Peyer's patch (tissue), 4 donors: ENCODE measurements at regions not wholly inside any gene's neighbourhood (a gene's known extent, or its start where the extent isn't known, plus 50 kb on each side); places are given as distances from the start of the nearest gene placed in this dataset.

Source experiments
- POLR2A ChIP-seq, 2 donors: fragments of 450-650 bp; IDR thresholded peaks; one replicate each; pipeline ENCODE4 v1.5.1; 2017; ENCODE audit warnings: antibody characterized with exemption in 2 of 2, mild to moderate bottlenecking in 2 of 2, moderate library complexity in 2 of 2
- TF ChIP-seq, protein P1 (sequence below), 6 experiments: fragments of 450-650 bp in 4 of 6; fragments of 200-600 bp in 2 of 6; sonication (generic) in 1 of 6; IDR thresholded peaks; one replicate each; pipeline ENCODE4 v1.5.1; 2017 to 2019; ENCODE audit warnings: antibody characterized with exemption in 6 of 6, mild to moderate bottlenecking in 3 of 6, moderate library complexity in 1 of 6

DNA sequence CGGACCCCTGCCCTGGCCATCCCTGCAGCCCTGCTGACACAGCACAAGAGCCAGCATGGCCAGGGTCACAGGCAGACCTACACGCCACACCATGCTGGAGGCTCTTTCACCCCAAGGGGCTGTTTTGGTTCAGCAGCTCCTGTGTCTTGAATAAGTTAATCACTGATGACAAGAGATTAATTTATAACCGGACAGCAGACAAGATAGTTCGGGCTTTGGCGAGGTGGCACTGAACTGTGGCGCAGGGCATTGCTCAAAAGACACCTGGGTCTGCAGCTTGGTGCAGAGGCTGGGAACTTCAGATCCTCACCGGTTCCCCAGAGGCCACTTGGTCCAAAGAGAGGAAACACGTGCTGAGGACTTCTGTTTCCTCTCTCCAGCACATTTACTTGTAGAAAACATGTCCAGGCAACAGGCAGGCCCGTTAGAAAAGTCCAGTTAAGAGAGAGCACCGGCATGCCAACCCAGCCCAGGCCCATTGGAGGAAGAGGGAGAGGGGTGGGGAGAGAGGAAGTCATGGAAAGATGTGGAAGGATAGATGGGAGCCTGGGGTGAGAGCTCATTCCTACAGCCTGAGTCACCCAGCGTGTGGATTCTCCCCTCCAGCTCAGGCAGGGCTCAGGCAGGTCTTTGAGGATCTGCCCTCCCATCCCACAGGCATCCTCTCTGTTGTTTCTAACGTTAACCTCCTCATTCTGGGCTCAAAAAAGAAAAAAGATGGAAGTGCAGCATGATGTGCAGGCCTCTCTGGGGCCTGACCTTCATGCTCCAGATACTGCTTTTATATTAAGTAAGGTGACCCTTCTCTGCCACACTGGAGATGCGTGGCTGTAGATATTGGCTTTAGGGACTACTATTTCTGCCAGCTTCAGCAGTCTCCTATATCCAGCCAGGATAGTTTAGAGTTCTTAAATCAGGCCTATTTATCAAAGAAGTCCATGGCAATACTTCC lies 80.0 kb upstream of the HNF1B start:
- no peak for TF ChIP-seq POLR2A (IDR thresholded peaks at IDR 0.05)
- TF ChIP-seq, protein P1, sequence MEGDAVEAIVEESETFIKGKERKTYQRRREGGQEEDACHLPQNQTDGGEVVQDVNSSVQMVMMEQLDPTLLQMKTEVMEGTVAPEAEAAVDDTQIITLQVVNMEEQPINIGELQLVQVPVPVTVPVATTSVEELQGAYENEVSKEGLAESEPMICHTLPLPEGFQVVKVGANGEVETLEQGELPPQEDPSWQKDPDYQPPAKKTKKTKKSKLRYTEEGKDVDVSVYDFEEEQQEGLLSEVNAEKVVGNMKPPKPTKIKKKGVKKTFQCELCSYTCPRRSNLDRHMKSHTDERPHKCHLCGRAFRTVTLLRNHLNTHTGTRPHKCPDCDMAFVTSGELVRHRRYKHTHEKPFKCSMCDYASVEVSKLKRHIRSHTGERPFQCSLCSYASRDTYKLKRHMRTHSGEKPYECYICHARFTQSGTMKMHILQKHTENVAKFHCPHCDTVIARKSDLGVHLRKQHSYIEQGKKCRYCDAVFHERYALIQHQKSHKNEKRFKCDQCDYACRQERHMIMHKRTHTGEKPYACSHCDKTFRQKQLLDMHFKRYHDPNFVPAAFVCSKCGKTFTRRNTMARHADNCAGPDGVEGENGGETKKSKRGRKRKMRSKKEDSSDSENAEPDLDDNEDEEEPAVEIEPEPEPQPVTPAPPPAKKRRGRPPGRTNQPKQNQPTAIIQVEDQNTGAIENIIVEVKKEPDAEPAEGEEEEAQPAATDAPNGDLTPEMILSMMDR (IDR thresholded peaks at IDR 0.05), result no peak
